ENCODE measurements at regions not wholly inside any gene's neighbourhood (a gene's known extent, or its start where the extent isn't known, plus 50 kb on each side); places are given as distances from the start of the nearest gene placed in this dataset.

- no peak overlapping the region for H3K4me3 ChIP-seq (ENCODE audit: low read length)
- TF ChIP-seq, protein P1, sequence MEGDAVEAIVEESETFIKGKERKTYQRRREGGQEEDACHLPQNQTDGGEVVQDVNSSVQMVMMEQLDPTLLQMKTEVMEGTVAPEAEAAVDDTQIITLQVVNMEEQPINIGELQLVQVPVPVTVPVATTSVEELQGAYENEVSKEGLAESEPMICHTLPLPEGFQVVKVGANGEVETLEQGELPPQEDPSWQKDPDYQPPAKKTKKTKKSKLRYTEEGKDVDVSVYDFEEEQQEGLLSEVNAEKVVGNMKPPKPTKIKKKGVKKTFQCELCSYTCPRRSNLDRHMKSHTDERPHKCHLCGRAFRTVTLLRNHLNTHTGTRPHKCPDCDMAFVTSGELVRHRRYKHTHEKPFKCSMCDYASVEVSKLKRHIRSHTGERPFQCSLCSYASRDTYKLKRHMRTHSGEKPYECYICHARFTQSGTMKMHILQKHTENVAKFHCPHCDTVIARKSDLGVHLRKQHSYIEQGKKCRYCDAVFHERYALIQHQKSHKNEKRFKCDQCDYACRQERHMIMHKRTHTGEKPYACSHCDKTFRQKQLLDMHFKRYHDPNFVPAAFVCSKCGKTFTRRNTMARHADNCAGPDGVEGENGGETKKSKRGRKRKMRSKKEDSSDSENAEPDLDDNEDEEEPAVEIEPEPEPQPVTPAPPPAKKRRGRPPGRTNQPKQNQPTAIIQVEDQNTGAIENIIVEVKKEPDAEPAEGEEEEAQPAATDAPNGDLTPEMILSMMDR (conservative IDR thresholded peaks at IDR 0.05; ENCODE audit: low read length): no peak
These were observed 102.3 kb downstream of the ZFP36L2 start for GRCh38 chr2:43123981-43124686.

DNA sequence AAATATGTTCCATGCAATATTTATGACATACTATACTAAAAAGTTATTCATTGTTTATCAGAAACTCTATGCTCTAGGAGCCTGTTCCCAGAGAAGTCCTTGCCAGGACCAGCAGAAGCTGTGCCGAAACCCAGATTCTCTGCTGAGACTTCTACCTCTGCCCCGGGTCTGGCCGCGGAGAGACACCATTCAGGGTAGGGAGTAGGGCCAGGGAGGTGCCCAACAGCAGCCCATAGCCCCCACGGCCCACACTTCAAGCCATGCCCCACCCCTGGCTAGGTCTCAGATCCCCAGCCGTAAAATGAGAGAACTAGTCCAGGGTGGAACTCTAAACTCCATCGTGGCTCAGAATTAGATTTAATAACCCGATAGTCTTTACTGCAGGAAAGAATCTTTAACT is 102.9 kb downstream of the ZFP36L2 start:
- TF ChIP-seq, protein P1 (conservative IDR thresholded peaks at IDR 0.05; ENCODE audit: low read length): no peak
- H3K4me3 ChIP-seq (ENCODE audit: low read length): no peak overlapping the region
- no peak for DNase-seq (ENCODE audit: low read depth)

More at GRCh38 chr2:43123981-43124686, 102.3 kb downstream of the ZFP36L2 start:
- no peak for DNase-seq (ENCODE audit: low read depth)

DNA sequence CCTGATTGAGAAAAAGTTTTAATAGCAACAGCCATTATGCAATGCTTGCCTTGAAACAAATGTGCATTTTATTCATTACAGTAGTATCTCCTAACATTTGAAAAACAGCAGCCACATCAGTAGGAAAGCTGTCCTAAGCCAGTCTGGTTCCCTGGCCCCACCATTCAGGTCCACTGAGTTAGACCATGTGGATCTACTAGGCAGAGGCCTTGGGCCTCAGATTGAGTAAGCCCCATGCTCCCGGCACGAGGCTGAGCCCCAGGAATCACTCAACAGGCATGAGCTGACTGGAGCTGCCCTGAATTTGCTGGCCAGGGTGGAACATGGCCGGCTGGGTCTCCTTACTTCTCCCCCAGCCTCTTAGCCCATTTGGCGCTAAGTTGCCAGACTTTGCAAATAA is 103.4 kb downstream of the ZFP36L2 start:
- TF ChIP-seq, protein P1 (conservative IDR thresholded peaks at IDR 0.05; ENCODE audit: low read length): no peak
- no peak overlapping the region for H3K4me3 ChIP-seq (ENCODE audit: low read length)
- peak; percentile 55 for DNase-seq (ENCODE audit: low read depth)

DNA sequence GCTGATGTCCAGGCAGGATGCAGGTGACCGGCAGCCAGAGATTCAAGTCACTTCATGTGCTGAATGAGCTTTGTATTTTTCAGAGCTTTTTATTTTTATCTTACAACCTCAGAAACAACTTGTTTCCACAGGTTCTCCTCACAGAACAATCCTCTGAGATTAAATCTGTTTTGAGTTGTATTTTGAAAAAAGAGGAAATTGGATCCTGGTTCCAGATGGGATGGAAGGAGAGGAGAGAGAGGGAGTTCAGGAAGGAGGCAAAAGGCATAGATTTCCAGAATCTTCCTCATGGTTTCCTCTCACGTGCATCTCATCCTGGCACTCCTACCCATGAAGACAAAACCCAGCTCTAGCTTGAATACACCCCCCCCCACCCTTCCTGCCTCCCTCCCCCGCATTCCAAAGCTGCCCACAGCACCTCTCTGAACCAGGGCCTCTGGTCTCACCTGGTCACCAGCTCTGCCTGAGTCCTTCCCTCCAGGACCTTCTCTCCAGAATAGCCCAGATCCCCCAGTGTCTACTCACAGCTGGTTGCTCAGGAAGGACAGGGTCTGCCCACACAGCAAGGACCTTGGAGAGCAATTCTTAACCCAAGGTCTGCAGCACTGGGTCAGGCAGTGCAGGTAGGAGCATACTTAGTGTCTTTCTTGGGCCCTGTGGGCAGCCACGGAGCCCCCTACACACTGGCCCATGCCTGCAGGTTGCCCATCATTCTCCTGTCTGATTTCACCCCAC is 104.7 kb downstream of the ZFP36L2 start:
- H3K4me3 ChIP-seq (ENCODE audit: low read length): no peak overlapping the region
- TF ChIP-seq, protein P1 (conservative IDR thresholded peaks at IDR 0.05; ENCODE audit: low read length): no peak
- no peak for DNase-seq (ENCODE audit: low read depth)

- no peak overlapping the region for H3K4me3 ChIP-seq (ENCODE audit: low read length)
- DNase-seq (ENCODE audit: low read depth): no peak
- TF ChIP-seq, protein P1 (conservative IDR thresholded peaks at IDR 0.05; ENCODE audit: low read length): no peak
These were observed 107.1 kb downstream of the ZFP36L2 start for GRCh38 chr2:43119303-43119702.

DNA sequence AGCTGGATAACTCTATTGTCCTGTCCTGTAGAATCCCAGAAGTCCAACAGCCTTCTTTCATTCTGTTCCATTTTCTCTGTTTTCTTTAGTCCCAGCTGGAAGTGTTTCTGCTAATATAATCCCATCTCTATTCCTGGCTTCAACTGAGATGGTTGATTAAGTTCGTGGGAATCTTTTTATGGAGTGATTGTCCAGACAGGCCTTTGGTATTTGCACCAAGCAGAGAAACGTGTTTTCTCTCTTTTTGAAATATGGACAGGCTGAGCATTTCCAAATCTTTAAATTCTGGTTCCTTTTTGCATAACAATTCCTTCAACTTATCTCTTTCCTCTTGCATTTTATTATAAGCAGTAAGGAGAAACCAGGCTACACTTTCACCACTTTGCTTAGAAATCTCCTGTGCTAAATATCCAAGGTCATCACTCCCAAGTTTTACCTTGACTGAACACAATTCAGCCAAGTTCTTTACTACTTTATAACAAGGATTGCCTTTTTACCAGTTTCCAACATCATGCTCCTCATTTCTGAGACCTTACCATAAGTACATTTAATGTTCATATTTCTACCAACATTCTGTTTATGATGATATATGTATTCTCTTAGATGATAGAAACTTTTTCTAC is 108.8 kb downstream of the ZFP36L2 start:
- H3K4me3 ChIP-seq (ENCODE audit: low read length): no peak overlapping the region
- TF ChIP-seq, protein P1 (conservative IDR thresholded peaks at IDR 0.05; ENCODE audit: low read length): no peak
- peak; percentile 31 for DNase-seq (ENCODE audit: low read depth)
